Lower leg skin (tissue), 3 donors: ENCODE measurements at regions not wholly inside any gene's neighbourhood (a gene's known extent, or its start where the extent isn't known, plus 50 kb on each side); places are given as distances from the start of the nearest gene placed in this dataset.

Experiments used
- CTCF ChIP-seq, 3 donors: fragments of 450-650 bp; IDR thresholded peaks; one replicate each; pipeline ENCODE4 v1.5.1; 2016; ENCODE audit warnings: antibody characterized with exemption in 3 of 3, mild to moderate bottlenecking in 3 of 3, moderate library complexity in 2 of 3
- POLR2A ChIP-seq, 2 donors: fragments of 450-650 bp; IDR thresholded peaks; one replicate each; pipeline ENCODE4 v1.6.1; 2016 to 2017; ENCODE audit warnings: antibody characterized with exemption in 2 of 2, mild to moderate bottlenecking in 1 of 2, moderate library complexity in 1 of 2

GRCh38 chr14:38662781-38663180 is 406.9 kb upstream of the CLEC14A start:
- TF ChIP-seq CTCF (IDR thresholded peaks at IDR 0.05) (no peak), POLR2A (IDR thresholded peaks at IDR 0.05) (no peak)
